ENCODE measurements at regions not wholly inside any gene's neighbourhood (a gene's known extent, or its start where the extent isn't known, plus 50 kb on each side); places are given as distances from the start of the nearest gene placed in this dataset.

DNA sequence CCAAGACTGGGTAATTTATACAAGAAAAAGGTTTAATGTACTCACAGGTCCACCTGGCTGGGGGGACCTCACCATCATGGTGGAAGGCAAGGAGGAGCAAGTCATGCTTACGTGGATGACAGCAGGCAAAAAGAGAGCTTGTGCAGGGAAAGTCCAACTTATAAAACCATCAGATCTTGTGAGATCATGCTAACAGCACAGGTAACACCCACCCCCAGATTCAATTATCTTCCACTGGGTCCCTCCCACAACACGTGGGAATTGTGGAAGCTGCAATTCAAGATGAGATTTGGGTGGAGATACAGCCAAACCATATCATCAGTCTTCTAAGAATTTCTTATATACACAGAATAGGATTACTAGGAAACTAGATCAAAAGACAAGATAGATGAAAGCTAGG lies 555.6 kb downstream of the PRR16 start:
- TF ChIP-seq, protein P1, sequence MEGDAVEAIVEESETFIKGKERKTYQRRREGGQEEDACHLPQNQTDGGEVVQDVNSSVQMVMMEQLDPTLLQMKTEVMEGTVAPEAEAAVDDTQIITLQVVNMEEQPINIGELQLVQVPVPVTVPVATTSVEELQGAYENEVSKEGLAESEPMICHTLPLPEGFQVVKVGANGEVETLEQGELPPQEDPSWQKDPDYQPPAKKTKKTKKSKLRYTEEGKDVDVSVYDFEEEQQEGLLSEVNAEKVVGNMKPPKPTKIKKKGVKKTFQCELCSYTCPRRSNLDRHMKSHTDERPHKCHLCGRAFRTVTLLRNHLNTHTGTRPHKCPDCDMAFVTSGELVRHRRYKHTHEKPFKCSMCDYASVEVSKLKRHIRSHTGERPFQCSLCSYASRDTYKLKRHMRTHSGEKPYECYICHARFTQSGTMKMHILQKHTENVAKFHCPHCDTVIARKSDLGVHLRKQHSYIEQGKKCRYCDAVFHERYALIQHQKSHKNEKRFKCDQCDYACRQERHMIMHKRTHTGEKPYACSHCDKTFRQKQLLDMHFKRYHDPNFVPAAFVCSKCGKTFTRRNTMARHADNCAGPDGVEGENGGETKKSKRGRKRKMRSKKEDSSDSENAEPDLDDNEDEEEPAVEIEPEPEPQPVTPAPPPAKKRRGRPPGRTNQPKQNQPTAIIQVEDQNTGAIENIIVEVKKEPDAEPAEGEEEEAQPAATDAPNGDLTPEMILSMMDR (IDR thresholded peaks at IDR 0.05 in 2 of 3, conservative IDR thresholded peaks at IDR 0.05 in 1 of 3; ENCODE audit: borderline replicate concordance in 1 of 3, insufficient read depth in 1 of 3, low read depth in 2 of 3, low read length in 2 of 3), result no peak
- TF ChIP-seq EZH2 (IDR thresholded peaks at IDR 0.05) (no peak), POLR2A (IDR thresholded peaks at IDR 0.05; ENCODE audit: borderline replicate concordance, extremely low read depth, insufficient read depth, insufficient read length) (no peak), ZFX (IDR thresholded peaks at IDR 0.05) (no peak), SP1 (IDR thresholded peaks at IDR 0.05; ENCODE audit: low read depth) (no peak), POLR2AphosphoS5 (IDR thresholded peaks at IDR 0.05; ENCODE audit: low read depth, low read length) (no peak), YY1 (IDR thresholded peaks at IDR 0.05; ENCODE audit: extremely low read depth, insufficient replicate concordance, low read depth, low read length) (no peak), EGR1 (IDR thresholded peaks at IDR 0.05; ENCODE audit: low read depth) (no peak), TCF7L2 (IDR thresholded peaks at IDR 0.05; ENCODE audit: borderline replicate concordance, extremely low read depth, insufficient read depth, insufficient read length) (no peak), EZH2phosphoT487 (IDR thresholded peaks at IDR 0.05; ENCODE audit: borderline replicate concordance) (no peak), ZNF274 (IDR thresholded peaks at IDR 0.05; ENCODE audit: low read depth, low read length) (no peak)
- TF ChIP-seq, protein P2, sequence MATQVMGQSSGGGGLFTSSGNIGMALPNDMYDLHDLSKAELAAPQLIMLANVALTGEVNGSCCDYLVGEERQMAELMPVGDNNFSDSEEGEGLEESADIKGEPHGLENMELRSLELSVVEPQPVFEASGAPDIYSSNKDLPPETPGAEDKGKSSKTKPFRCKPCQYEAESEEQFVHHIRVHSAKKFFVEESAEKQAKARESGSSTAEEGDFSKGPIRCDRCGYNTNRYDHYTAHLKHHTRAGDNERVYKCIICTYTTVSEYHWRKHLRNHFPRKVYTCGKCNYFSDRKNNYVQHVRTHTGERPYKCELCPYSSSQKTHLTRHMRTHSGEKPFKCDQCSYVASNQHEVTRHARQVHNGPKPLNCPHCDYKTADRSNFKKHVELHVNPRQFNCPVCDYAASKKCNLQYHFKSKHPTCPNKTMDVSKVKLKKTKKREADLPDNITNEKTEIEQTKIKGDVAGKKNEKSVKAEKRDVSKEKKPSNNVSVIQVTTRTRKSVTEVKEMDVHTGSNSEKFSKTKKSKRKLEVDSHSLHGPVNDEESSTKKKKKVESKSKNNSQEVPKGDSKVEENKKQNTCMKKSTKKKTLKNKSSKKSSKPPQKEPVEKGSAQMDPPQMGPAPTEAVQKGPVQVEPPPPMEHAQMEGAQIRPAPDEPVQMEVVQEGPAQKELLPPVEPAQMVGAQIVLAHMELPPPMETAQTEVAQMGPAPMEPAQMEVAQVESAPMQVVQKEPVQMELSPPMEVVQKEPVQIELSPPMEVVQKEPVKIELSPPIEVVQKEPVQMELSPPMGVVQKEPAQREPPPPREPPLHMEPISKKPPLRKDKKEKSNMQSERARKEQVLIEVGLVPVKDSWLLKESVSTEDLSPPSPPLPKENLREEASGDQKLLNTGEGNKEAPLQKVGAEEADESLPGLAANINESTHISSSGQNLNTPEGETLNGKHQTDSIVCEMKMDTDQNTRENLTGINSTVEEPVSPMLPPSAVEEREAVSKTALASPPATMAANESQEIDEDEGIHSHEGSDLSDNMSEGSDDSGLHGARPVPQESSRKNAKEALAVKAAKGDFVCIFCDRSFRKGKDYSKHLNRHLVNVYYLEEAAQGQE (IDR thresholded peaks at IDR 0.05; ENCODE audit: low read depth), result no peak
- TF ChIP-seq, protein P3, sequence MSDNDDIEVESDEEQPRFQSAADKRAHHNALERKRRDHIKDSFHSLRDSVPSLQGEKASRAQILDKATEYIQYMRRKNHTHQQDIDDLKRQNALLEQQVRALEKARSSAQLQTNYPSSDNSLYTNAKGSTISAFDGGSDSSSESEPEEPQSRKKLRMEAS (IDR thresholded peaks at IDR 0.05), result no peak
- TF ChIP-seq, protein P4, sequence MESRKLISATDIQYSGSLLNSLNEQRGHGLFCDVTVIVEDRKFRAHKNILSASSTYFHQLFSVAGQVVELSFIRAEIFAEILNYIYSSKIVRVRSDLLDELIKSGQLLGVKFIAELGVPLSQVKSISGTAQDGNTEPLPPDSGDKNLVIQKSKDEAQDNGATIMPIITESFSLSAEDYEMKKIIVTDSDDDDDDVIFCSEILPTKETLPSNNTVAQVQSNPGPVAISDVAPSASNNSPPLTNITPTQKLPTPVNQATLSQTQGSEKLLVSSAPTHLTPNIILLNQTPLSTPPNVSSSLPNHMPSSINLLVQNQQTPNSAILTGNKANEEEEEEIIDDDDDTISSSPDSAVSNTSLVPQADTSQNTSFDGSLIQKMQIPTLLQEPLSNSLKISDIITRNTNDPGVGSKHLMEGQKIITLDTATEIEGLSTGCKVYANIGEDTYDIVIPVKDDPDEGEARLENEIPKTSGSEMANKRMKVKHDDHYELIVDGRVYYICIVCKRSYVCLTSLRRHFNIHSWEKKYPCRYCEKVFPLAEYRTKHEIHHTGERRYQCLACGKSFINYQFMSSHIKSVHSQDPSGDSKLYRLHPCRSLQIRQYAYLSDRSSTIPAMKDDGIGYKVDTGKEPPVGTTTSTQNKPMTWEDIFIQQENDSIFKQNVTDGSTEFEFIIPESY (IDR thresholded peaks at IDR 0.05; ENCODE audit: extremely low read depth, insufficient replicate concordance, low read length), result no peak

Data from HCT116 (cell line).